ENCODE measurements at regions not wholly inside any gene's neighbourhood (a gene's known extent, or its start where the extent isn't known, plus 50 kb on each side); places are given as distances from the start of the nearest gene placed in this dataset.

- Histone ChIP-seq H3K9me3 (replicated peaks in 1 of 3) (no peaks in the 10 kb centered on the region), H3K4me3 (no peak overlapping the region), H3K36me3 (replicated peaks in 1 of 2) (no peaks in the 10 kb centered on the region), H3K27ac (no peak overlapping the region), H3K4me1 (replicated peaks in 1 of 2) (no peaks in the 10 kb centered on the region), H3K27me3 (no peaks in the 10 kb centered on the region)
- DNase-seq: no peak
- WGBS, 4 donors: 18 to 36% (median 25%) methylated on average over 3 of the region's 3 CpGs
- TF ChIP-seq CTCF (IDR thresholded peaks at IDR 0.05) (no peak), POLR2A (IDR thresholded peaks at IDR 0.05) (no peak)
- intact Hi-C loops (cut with DNase I): no loop called here
These were observed 115.0 kb upstream of the SRRM4 start for GRCh38 chr12:118866346-118866745.

- H3K4me3 ChIP-seq: no peak overlapping the region
- H3K36me3 ChIP-seq (replicated peaks in 1 of 2): no peaks in the 10 kb centered on the region
- no peak for TF ChIP-seq POLR2A (IDR thresholded peaks at IDR 0.05)
- no peak for TF ChIP-seq CTCF (IDR thresholded peaks at IDR 0.05)
- 63 to 69% (median 66%) methylated on average over 2 of the region's 2 CpGs for WGBS, 4 donors
- no peak for DNase-seq
- H3K4me1 ChIP-seq (replicated peaks in 1 of 2): no peaks in the 10 kb centered on the region
- intact Hi-C loops (cut with DNase I): no loop called here
- no peaks in the 10 kb centered on the region for H3K9me3 ChIP-seq (replicated peaks in 1 of 3)
- no peak overlapping the region for H3K27ac ChIP-seq
- no peaks in the 10 kb centered on the region for H3K27me3 ChIP-seq
These were observed 110.8 kb upstream of the SRRM4 start for GRCh38 chr12:118870551-118870950.

- Histone ChIP-seq H3K27me3 (no peaks in the 10 kb centered on the region), H3K4me3 (no peak overlapping the region), H3K9me3 (replicated peaks in 1 of 3) (no peaks in the 10 kb centered on the region), H3K36me3 (replicated peaks in 1 of 2) (no peaks in the 10 kb centered on the region), H3K4me1 (replicated peaks in 1 of 2) (no peaks in the 10 kb centered on the region), H3K27ac (no peak overlapping the region)
- intact Hi-C loops (cut with DNase I): no loop called here
- TF ChIP-seq POLR2A (IDR thresholded peaks at IDR 0.05): no peak
- TF ChIP-seq CTCF (IDR thresholded peaks at IDR 0.05): no peak
- DNase-seq: no peak
- WGBS, 4 donors: 20 to 25% (median 21%) methylated on average over 6 of the region's 6 CpGs
These were observed 106.4 kb upstream of the SRRM4 start for GRCh38 chr12:118874698-118875548.

GRCh38 chr12:118880720-118881493, 100.4 kb upstream of the SRRM4 start:
- intact Hi-C loops (cut with DNase I): no loop called here
- Histone ChIP-seq H3K27ac (no peak overlapping the region), H3K4me1 (replicated peaks in 1 of 2) (no peaks in the 10 kb centered on the region), H3K9me3 (replicated peaks in 1 of 3) (no peaks in the 10 kb centered on the region), H3K27me3 (no peaks in the 10 kb centered on the region), H3K4me3 (no peak overlapping the region), H3K36me3 (replicated peaks in 1 of 2) (no peaks in the 10 kb centered on the region)
- WGBS, 4 donors: 19 to 42% (median 27%) methylated on average over 5 of the region's 5 CpGs
- TF ChIP-seq CTCF (IDR thresholded peaks at IDR 0.05): no peak
- no peak for TF ChIP-seq POLR2A (IDR thresholded peaks at IDR 0.05)
- no peak for DNase-seq
